Keratinocyte (primary cell): ENCODE measurements at regions not wholly inside any gene's neighbourhood (a gene's known extent, or its start where the extent isn't known, plus 50 kb on each side); places are given as distances from the start of the nearest gene placed in this dataset.

Source experiments
- EZH2 ChIP-seq: IDR thresholded peaks from one replicate; pipeline ENCODE4 v1.6.1; 2012; ENCODE audit warnings: inconsistent platforms, mild to moderate bottlenecking, low read length, moderate library complexity
- TF ChIP-seq, protein P1 (sequence below), 3 experiments: IDR thresholded peaks in 1 of 3; conservative IDR thresholded peaks in 1 of 3; optimal IDR thresholded peaks in 1 of 3; 2 replicates in 2 of 3; 3 replicates in 1 of 3; pipeline versions ENCODE3 to v1.5.1; 2011; ENCODE audit warnings: low read length in 3 of 3, mild to moderate bottlenecking in 3 of 3, moderate library complexity in 2 of 3, control low read depth in 1 of 3, inconsistent platforms in 1 of 3; ENCODE audit not compliant: insufficient read depth in 2 of 3; ENCODE audit errors: extremely low read depth in 1 of 3

DNA sequence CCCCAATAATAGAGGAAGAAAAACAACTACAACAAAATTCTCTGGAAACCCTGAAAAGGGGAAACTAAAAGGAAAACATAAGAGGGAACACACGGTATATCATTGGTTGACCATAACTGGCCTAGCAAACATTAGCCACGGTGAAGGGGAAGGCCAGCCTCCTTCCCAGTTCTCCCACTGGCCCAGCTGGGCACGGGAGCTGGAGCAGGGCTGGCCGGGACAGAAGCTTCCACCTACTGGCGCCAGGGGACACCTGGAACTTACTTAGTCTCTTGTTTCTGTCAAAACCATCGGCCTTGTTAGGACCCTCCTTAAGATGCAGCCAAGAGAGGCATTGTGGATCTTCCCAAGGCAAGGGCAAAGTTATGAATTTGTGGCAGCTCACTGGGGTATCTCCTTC lies 56.1 kb upstream of the DLGAP1 start:
- TF ChIP-seq, protein P1, sequence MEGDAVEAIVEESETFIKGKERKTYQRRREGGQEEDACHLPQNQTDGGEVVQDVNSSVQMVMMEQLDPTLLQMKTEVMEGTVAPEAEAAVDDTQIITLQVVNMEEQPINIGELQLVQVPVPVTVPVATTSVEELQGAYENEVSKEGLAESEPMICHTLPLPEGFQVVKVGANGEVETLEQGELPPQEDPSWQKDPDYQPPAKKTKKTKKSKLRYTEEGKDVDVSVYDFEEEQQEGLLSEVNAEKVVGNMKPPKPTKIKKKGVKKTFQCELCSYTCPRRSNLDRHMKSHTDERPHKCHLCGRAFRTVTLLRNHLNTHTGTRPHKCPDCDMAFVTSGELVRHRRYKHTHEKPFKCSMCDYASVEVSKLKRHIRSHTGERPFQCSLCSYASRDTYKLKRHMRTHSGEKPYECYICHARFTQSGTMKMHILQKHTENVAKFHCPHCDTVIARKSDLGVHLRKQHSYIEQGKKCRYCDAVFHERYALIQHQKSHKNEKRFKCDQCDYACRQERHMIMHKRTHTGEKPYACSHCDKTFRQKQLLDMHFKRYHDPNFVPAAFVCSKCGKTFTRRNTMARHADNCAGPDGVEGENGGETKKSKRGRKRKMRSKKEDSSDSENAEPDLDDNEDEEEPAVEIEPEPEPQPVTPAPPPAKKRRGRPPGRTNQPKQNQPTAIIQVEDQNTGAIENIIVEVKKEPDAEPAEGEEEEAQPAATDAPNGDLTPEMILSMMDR (optimal IDR thresholded peaks at IDR 0.05 in 1 of 3, IDR thresholded peaks at IDR 0.05 in 1 of 3, conservative IDR thresholded peaks at IDR 0.05 in 1 of 3; ENCODE audit: extremely low read depth in 1 of 3, insufficient read depth in 2 of 3, low read length in 3 of 3), result no peak
- TF ChIP-seq EZH2, result no peak
